ENCODE measurements at regions not wholly inside any gene's neighbourhood (a gene's known extent, or its start where the extent isn't known, plus 50 kb on each side); places are given as distances from the start of the nearest gene placed in this dataset.

- no peaks in the 10 kb centered on the region for H3K36me3 Mint-ChIP-seq
- Histone ChIP-seq H3K36me3 (ENCODE audit: control insufficient read depth, insufficient read depth, low read length) (no peaks in the 10 kb centered on the region), H3K27me3 (ENCODE audit: control insufficient read depth, insufficient read depth, low read length) (no peaks in the 10 kb centered on the region), H3K4me1 (ENCODE audit: control insufficient read depth, insufficient read depth, low read length, poor library complexity, severe bottlenecking) (no peaks in the 10 kb centered on the region), H3K4me3 (ENCODE audit: low read depth, low read length) (no peak overlapping the region), H3K27ac (ENCODE audit: insufficient read depth, low read length, poor library complexity, severe bottlenecking) (no peak overlapping the region), H3K9me3 (ENCODE audit: control insufficient read depth in 2 of 2, low read length in 2 of 2) (no peaks in the 10 kb centered on the region)
- H3K9me3 Mint-ChIP-seq = no peaks in the 10 kb centered on the region
- no peaks in the 10 kb centered on the region for H3K27me3 Mint-ChIP-seq
- DNase-seq (no peak), ATAC-seq (ENCODE audit: low read depth in 2 of 2) (no peak)
- H3K4me1 Mint-ChIP-seq = no peaks in the 10 kb centered on the region
- no peak overlapping the region for H3K27ac Mint-ChIP-seq
- H3K4me3 Mint-ChIP-seq = no peak overlapping the region
These were observed 127.7 kb upstream of the BASP1 start for GRCh38 chr5:17089690-17090089.

GRCh38 chr5:17090839-17091238, 126.6 kb upstream of the BASP1 start:
- H3K36me3 Mint-ChIP-seq = no peaks in the 10 kb centered on the region
- DNase-seq = no peak
- Histone ChIP-seq H3K4me3 (ENCODE audit: low read depth, low read length) (no peak overlapping the region), H3K4me1 (ENCODE audit: control insufficient read depth, insufficient read depth, low read length, poor library complexity, severe bottlenecking) (no peaks in the 10 kb centered on the region), H3K27ac (ENCODE audit: insufficient read depth, low read length, poor library complexity, severe bottlenecking) (no peak overlapping the region), H3K36me3 (ENCODE audit: control insufficient read depth, insufficient read depth, low read length) (no peaks in the 10 kb centered on the region), H3K27me3 (ENCODE audit: control insufficient read depth, insufficient read depth, low read length) (no peaks in the 10 kb centered on the region), H3K9me3 (ENCODE audit: control insufficient read depth in 2 of 2, low read length in 2 of 2) (no peaks in the 10 kb centered on the region)
- H3K9me3 Mint-ChIP-seq = peaks cover 0 to 4% (median 0%) of the 10 kb centered on the region in 7 donors
- no peak for ATAC-seq (ENCODE audit: low read depth in 2 of 2)
- H3K27ac Mint-ChIP-seq = no peak overlapping the region
- no peaks in the 10 kb centered on the region for H3K27me3 Mint-ChIP-seq
- H3K4me3 Mint-ChIP-seq = no peak overlapping the region
- H3K4me1 Mint-ChIP-seq = no peaks in the 10 kb centered on the region

DNA sequence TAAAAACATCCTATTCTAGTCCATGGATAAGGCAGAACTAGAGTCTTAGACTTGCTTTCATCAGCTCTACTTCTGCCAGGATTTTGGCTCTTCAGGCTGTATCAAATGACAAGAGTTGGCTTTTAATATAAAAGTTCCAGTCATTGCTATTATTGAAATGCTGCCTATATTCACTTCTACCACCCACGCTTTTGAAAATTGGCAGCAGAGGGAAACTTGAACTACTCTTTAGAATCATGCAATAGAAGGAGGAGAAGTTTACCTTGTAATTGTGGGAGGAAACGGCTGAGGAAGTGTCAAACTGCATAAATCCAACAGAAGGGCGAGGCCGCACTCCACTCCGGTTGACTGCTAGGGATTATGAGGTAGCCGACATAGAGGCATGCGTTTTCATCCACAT, 122.6 kb upstream of the BASP1 start:
- H3K4me3 Mint-ChIP-seq = no peak overlapping the region
- H3K36me3 Mint-ChIP-seq = no peaks in the 10 kb centered on the region
- peaks cover 0 to 4% (median 0%) of the 10 kb centered on the region in 7 donors for H3K9me3 Mint-ChIP-seq
- no peak overlapping the region for H3K27ac Mint-ChIP-seq
- no peaks in the 10 kb centered on the region for H3K4me1 Mint-ChIP-seq
- no peaks in the 10 kb centered on the region for H3K27me3 Mint-ChIP-seq
- DNase-seq (no peak), ATAC-seq (ENCODE audit: low read depth in 2 of 2) (no peak)
- H3K9me3 ChIP-seq (ENCODE audit: control insufficient read depth in 2 of 2, low read length in 2 of 2) = no peaks in the 10 kb centered on the region
- no peaks in the 10 kb centered on the region for H3K27me3 ChIP-seq (ENCODE audit: control insufficient read depth, insufficient read depth, low read length)
- no peak overlapping the region for H3K4me3 ChIP-seq (ENCODE audit: low read depth, low read length)
- no peaks in the 10 kb centered on the region for H3K4me1 ChIP-seq (ENCODE audit: control insufficient read depth, insufficient read depth, low read length, poor library complexity, severe bottlenecking)
- no peak overlapping the region for H3K27ac ChIP-seq (ENCODE audit: insufficient read depth, low read length, poor library complexity, severe bottlenecking)
- H3K36me3 ChIP-seq (ENCODE audit: control insufficient read depth, insufficient read depth, low read length) = no peaks in the 10 kb centered on the region

GRCh38 chr5:17096952-17097695, 120.3 kb upstream of the BASP1 start:
- Histone ChIP-seq H3K27me3 (ENCODE audit: control insufficient read depth, insufficient read depth, low read length) (no peaks in the 10 kb centered on the region), H3K36me3 (ENCODE audit: control insufficient read depth, insufficient read depth, low read length) (no peaks in the 10 kb centered on the region), H3K4me1 (ENCODE audit: control insufficient read depth, insufficient read depth, low read length, poor library complexity, severe bottlenecking) (no peaks in the 10 kb centered on the region), H3K27ac (ENCODE audit: insufficient read depth, low read length, poor library complexity, severe bottlenecking) (no peak overlapping the region), H3K4me3 (ENCODE audit: low read depth, low read length) (no peak overlapping the region), H3K9me3 (ENCODE audit: control insufficient read depth in 2 of 2, low read length in 2 of 2) (no peaks in the 10 kb centered on the region)
- no peaks in the 10 kb centered on the region for H3K27me3 Mint-ChIP-seq
- H3K9me3 Mint-ChIP-seq = peaks cover 0 to 4% (median 0%) of the 10 kb centered on the region in 7 donors
- no peaks in the 10 kb centered on the region for H3K36me3 Mint-ChIP-seq
- no peak overlapping the region for H3K4me3 Mint-ChIP-seq
- H3K4me1 Mint-ChIP-seq = no peaks in the 10 kb centered on the region
- ATAC-seq (ENCODE audit: low read depth in 2 of 2) (no peak), DNase-seq (no peak)
- H3K27ac Mint-ChIP-seq = no peak overlapping the region

DNA sequence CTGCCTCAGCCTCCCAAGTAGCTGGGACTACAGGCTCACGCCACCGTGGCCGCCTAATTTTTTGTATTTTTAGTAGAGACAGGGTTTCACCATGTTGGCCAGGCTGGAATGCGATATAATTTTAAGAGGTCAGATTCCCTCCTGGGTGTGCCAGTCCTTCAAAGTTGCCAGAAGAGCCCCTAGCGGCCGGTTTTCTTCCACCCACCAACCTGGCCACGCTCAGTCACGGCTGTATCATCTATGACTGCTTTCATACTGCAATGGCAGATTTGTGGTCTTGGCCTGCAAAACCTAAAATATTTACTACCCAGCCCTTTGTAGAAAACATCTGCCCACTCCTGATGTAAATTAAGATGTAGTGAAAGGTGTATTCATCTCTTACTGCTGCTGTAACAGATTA, 117.5 kb upstream of the BASP1 start:
- H3K27me3 Mint-ChIP-seq = no peaks in the 10 kb centered on the region

GRCh38 chr5:17103461-17103860, 114.0 kb upstream of the BASP1 start:
- no peak overlapping the region for H3K27ac Mint-ChIP-seq
- H3K27me3 Mint-ChIP-seq = no peaks in the 10 kb centered on the region
- no peaks in the 10 kb centered on the region for H3K9me3 Mint-ChIP-seq
- Histone ChIP-seq H3K27me3 (ENCODE audit: control insufficient read depth, insufficient read depth, low read length) (no peaks in the 10 kb centered on the region), H3K4me3 (ENCODE audit: low read depth, low read length) (no peak overlapping the region), H3K27ac (ENCODE audit: insufficient read depth, low read length, poor library complexity, severe bottlenecking) (no peak overlapping the region), H3K36me3 (ENCODE audit: control insufficient read depth, insufficient read depth, low read length) (no peaks in the 10 kb centered on the region), H3K9me3 (ENCODE audit: control insufficient read depth in 2 of 2, low read length in 2 of 2) (no peaks in the 10 kb centered on the region), H3K4me1 (ENCODE audit: control insufficient read depth, insufficient read depth, low read length, poor library complexity, severe bottlenecking) (no peaks in the 10 kb centered on the region)
- ATAC-seq (ENCODE audit: low read depth in 2 of 2) (no peak), DNase-seq (no peak)
- H3K36me3 Mint-ChIP-seq = no peaks in the 10 kb centered on the region
- no peak overlapping the region for H3K4me3 Mint-ChIP-seq
- H3K4me1 Mint-ChIP-seq = no peaks in the 10 kb centered on the region

More for the DNA sequence above, 117.5 kb upstream of the BASP1 start:
- H3K36me3 ChIP-seq (ENCODE audit: control insufficient read depth, insufficient read depth, low read length) = no peaks in the 10 kb centered on the region
- no peak overlapping the region for H3K27ac ChIP-seq (ENCODE audit: insufficient read depth, low read length, poor library complexity, severe bottlenecking)
- H3K4me1 ChIP-seq (ENCODE audit: control insufficient read depth, insufficient read depth, low read length, poor library complexity, severe bottlenecking) = no peaks in the 10 kb centered on the region
- no peak for ATAC-seq (ENCODE audit: low read depth in 2 of 2)
- H3K36me3 Mint-ChIP-seq = no peaks in the 10 kb centered on the region
- no peak overlapping the region for H3K4me3 Mint-ChIP-seq
- peaks cover 0 to 4% (median 0%) of the 10 kb centered on the region in 7 donors for H3K9me3 Mint-ChIP-seq
- H3K9me3 ChIP-seq (ENCODE audit: control insufficient read depth in 2 of 2, low read length in 2 of 2) = no peaks in the 10 kb centered on the region
- H3K4me1 Mint-ChIP-seq = no peaks in the 10 kb centered on the region
- H3K27ac Mint-ChIP-seq = no peak overlapping the region
- no peaks in the 10 kb centered on the region for H3K27me3 ChIP-seq (ENCODE audit: control insufficient read depth, insufficient read depth, low read length)
- H3K4me3 ChIP-seq (ENCODE audit: low read depth, low read length) = no peak overlapping the region
- no peak for DNase-seq

- H3K9me3 ChIP-seq (ENCODE audit: control insufficient read depth in 2 of 2, low read length in 2 of 2) = no peaks in the 10 kb centered on the region
- H3K4me3 Mint-ChIP-seq = no peak overlapping the region
- no peak overlapping the region for H3K4me3 ChIP-seq (ENCODE audit: low read depth, low read length)
- H3K27me3 ChIP-seq (ENCODE audit: control insufficient read depth, insufficient read depth, low read length) = no peaks in the 10 kb centered on the region
- no peaks in the 10 kb centered on the region for H3K27me3 Mint-ChIP-seq
- ATAC-seq (ENCODE audit: low read depth in 2 of 2) (no peak), DNase-seq (no peak)
- no peaks in the 10 kb centered on the region for H3K4me1 Mint-ChIP-seq
- no peak overlapping the region for H3K27ac ChIP-seq (ENCODE audit: insufficient read depth, low read length, poor library complexity, severe bottlenecking)
- H3K36me3 ChIP-seq (ENCODE audit: control insufficient read depth, insufficient read depth, low read length) = no peaks in the 10 kb centered on the region
- H3K36me3 Mint-ChIP-seq = no peaks in the 10 kb centered on the region
- no peaks in the 10 kb centered on the region for H3K9me3 Mint-ChIP-seq
- H3K4me1 ChIP-seq (ENCODE audit: control insufficient read depth, insufficient read depth, low read length, poor library complexity, severe bottlenecking) = no peaks in the 10 kb centered on the region
- no peak overlapping the region for H3K27ac Mint-ChIP-seq
These were observed 111.5 kb upstream of the BASP1 start for GRCh38 chr5:17105744-17106418.

DNA sequence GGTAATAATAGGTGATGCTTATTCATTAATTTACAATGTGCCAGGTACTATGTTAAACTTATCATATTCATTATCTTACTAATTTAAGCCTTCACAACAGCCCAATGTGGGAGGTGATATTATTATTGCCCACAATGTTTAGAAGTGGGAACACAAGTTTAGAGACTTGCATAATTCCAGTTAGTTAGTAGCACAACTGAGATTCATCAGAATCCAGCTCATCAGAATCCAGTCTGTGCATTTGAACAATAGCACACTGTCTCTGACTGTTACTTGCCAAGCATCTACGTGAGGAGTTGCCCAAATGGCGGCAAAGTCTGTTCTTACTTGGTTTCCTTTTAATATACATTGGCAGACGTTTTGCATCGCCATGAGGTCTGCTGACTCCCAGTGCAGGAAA, 110.9 kb upstream of the BASP1 start:
- no peaks in the 10 kb centered on the region for H3K4me1 ChIP-seq (ENCODE audit: control insufficient read depth, insufficient read depth, low read length, poor library complexity, severe bottlenecking)
- H3K36me3 ChIP-seq (ENCODE audit: control insufficient read depth, insufficient read depth, low read length) = no peaks in the 10 kb centered on the region
- DNase-seq = no peak
- no peak overlapping the region for H3K4me3 ChIP-seq (ENCODE audit: low read depth, low read length)
- H3K27ac ChIP-seq (ENCODE audit: insufficient read depth, low read length, poor library complexity, severe bottlenecking) = no peak overlapping the region
- H3K27me3 ChIP-seq (ENCODE audit: control insufficient read depth, insufficient read depth, low read length) = no peaks in the 10 kb centered on the region
- Mint-ChIP-seq H3K4me1 (no peaks in the 10 kb centered on the region), H3K9me3 (no peaks in the 10 kb centered on the region), H3K4me3 (no peak overlapping the region), H3K27me3 (no peaks in the 10 kb centered on the region), H3K36me3 (no peaks in the 10 kb centered on the region), H3K27ac (no peak overlapping the region)
- no peaks in the 10 kb centered on the region for H3K9me3 ChIP-seq (ENCODE audit: control insufficient read depth in 2 of 2, low read length in 2 of 2)
- no peak for ATAC-seq (ENCODE audit: low read depth in 2 of 2)
